Mesendoderm (in vitro differentiated cells): ENCODE measurements at regions not wholly inside any gene's neighbourhood (a gene's known extent, or its start where the extent isn't known, plus 50 kb on each side); places are given as distances from the start of the nearest gene placed in this dataset.
"Not testable (repeated sequence)": the region's sequence is repeated elsewhere in the genome, so short reads cannot be mapped to it uniquely, and the experiment has no call there.

ENCODE experiments used
- DNase-seq: peaks from one replicate; pipeline ENCODE4 v3.0.0; 2013
- H2AK5ac ChIP-seq: 2 replicates; pipeline ENCODE4 v1.6.1; 2013; ENCODE audit warnings: low read length, inconsistent platforms
- H2BK120ac ChIP-seq: 2 replicates; pipeline ENCODE4 v1.6.1; 2013; ENCODE audit warnings: low read depth, mild to moderate bottlenecking, low read length, moderate library complexity, mixed read lengths
- H2BK15ac ChIP-seq: replicated peaks from 2 replicates; pipeline ENCODE4 v1.6.1; 2013; ENCODE audit warnings: low read depth, mild to moderate bottlenecking, moderate library complexity
- H2BK5ac ChIP-seq: 2 replicates; pipeline ENCODE4 v1.6.1; 2013; ENCODE audit warnings: low read length, inconsistent platforms
- H3K18ac ChIP-seq: 2 replicates; pipeline ENCODE4 v1.6.1; 2013; ENCODE audit warnings: mild to moderate bottlenecking, low read length, mixed read lengths
- H3K23ac ChIP-seq: one replicate; pipeline ENCODE4 v1.6.1; 2013; ENCODE audit warnings: low read length
- H3K27ac ChIP-seq: 2 replicates; pipeline ENCODE4 v1.5.1; 2013; ENCODE audit warnings: low read depth, mild to moderate bottlenecking, inconsistent platforms, low read length, moderate library complexity
- H3K27me3 ChIP-seq: 2 replicates; pipeline ENCODE4 v1.6.1; 2013; ENCODE audit warnings: low read length, control low read depth, mild to moderate bottlenecking, inconsistent platforms; ENCODE audit not compliant: insufficient read depth, poor library complexity
- H3K36me3 ChIP-seq: 2 replicates; pipeline ENCODE4 v1.6.1; 2013; ENCODE audit warnings: low read length, inconsistent platforms; ENCODE audit not compliant: control insufficient read depth, insufficient read depth
- H3K4ac ChIP-seq: one replicate; pipeline ENCODE4 v1.6.1; 2013; ENCODE audit warnings: low read depth, mild to moderate bottlenecking, low read length, moderate library complexity
- H3K4me1 ChIP-seq: 2 replicates; pipeline ENCODE4 v1.6.1; 2013; ENCODE audit warnings: low read depth, low read length, inconsistent platforms; ENCODE audit not compliant: control insufficient read depth
- H3K4me2 ChIP-seq: 2 replicates; pipeline ENCODE4 v1.6.1; 2013; ENCODE audit warnings: low read length
- H3K4me3 ChIP-seq: 2 replicates; pipeline ENCODE4 v1.5.1; 2013; ENCODE audit warnings: mild to moderate bottlenecking, low read length
- H3K56ac ChIP-seq: one replicate; pipeline ENCODE4 v1.6.1; 2013; ENCODE audit warnings: low read length
- H3K79me1 ChIP-seq: 2 replicates; pipeline ENCODE4 v1.6.1; 2013; ENCODE audit warnings: low read length, inconsistent platforms
- H3K79me2 ChIP-seq: 2 replicates; pipeline ENCODE4 v1.6.1; 2013; ENCODE audit warnings: mild to moderate bottlenecking, low read length; ENCODE audit not compliant: control insufficient read depth, insufficient read depth
- H3K9ac ChIP-seq: 2 replicates; pipeline ENCODE4 v1.6.1; 2013; ENCODE audit warnings: low read length, inconsistent platforms
- H4K5ac ChIP-seq: one replicate; pipeline ENCODE4 v1.6.1; 2013; ENCODE audit warnings: low read length
- H4K8ac ChIP-seq: one replicate; pipeline ENCODE4 v1.6.1; 2013; ENCODE audit warnings: low read depth, mild to moderate bottlenecking, control low read depth, low read length, moderate library complexity
- WGBS: extraction: QIAGEN DNeasy Blood & Tissue Kit; methylation state at CpG from one replicate; pipeline ENCODE4 v1.1.7; 2013; ENCODE audit warnings: low lambda C conversion rate, missing lambda C conversion rate; ENCODE audit not compliant: insufficient coverage; ENCODE audit errors: extremely low coverage; 5-methylcytosine and 5-hydroxymethylcytosine counted together

DNA sequence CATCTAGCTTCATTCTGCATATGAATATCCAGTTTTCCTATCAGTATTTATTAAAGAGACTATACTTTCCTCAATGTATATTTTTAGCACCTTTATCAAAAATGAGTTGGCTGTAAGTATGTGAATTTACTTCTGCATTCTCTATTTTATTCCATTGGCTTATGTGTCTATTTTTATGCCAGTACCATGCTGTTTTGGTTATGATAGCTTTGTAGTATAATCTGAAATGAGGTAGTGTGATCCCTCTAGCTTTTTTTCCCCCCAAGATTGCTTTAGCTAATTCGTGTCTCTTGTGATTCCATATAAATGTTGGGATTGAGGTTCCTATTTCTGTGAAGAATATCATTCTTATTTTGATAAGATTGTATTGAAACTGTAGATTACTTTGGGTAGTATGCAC, 469.1 kb upstream of the MAP3K7 start:
- no peaks in the 10 kb centered on the region for H3K27me3 ChIP-seq
- no peak overlapping the region for H3K23ac ChIP-seq
- H3K4me2 ChIP-seq = no peak overlapping the region
- H4K8ac ChIP-seq = no peak overlapping the region
- no peak overlapping the region for H3K56ac ChIP-seq
- no peak overlapping the region for H3K18ac ChIP-seq
- no peak overlapping the region for H3K4me3 ChIP-seq
- H2BK15ac ChIP-seq = no peak overlapping the region
- H3K27ac ChIP-seq = no peak overlapping the region
- no peaks in the 10 kb centered on the region for H3K4me1 ChIP-seq
- no peaks in the 10 kb centered on the region for H3K79me1 ChIP-seq
- WGBS = no CpG with 5 or more reads among the region's 1 CpG
- DNase-seq = no peak
- no peak overlapping the region for H2BK120ac ChIP-seq
- no peak overlapping the region for H2AK5ac ChIP-seq
- no peak overlapping the region for H3K4ac ChIP-seq
- no peaks in the 10 kb centered on the region for H3K79me2 ChIP-seq
- no peaks in the 10 kb centered on the region for H3K36me3 ChIP-seq
- H2BK5ac ChIP-seq = no peak overlapping the region
- no peak overlapping the region for H3K9ac ChIP-seq
- H4K5ac ChIP-seq = no peak overlapping the region

DNA sequence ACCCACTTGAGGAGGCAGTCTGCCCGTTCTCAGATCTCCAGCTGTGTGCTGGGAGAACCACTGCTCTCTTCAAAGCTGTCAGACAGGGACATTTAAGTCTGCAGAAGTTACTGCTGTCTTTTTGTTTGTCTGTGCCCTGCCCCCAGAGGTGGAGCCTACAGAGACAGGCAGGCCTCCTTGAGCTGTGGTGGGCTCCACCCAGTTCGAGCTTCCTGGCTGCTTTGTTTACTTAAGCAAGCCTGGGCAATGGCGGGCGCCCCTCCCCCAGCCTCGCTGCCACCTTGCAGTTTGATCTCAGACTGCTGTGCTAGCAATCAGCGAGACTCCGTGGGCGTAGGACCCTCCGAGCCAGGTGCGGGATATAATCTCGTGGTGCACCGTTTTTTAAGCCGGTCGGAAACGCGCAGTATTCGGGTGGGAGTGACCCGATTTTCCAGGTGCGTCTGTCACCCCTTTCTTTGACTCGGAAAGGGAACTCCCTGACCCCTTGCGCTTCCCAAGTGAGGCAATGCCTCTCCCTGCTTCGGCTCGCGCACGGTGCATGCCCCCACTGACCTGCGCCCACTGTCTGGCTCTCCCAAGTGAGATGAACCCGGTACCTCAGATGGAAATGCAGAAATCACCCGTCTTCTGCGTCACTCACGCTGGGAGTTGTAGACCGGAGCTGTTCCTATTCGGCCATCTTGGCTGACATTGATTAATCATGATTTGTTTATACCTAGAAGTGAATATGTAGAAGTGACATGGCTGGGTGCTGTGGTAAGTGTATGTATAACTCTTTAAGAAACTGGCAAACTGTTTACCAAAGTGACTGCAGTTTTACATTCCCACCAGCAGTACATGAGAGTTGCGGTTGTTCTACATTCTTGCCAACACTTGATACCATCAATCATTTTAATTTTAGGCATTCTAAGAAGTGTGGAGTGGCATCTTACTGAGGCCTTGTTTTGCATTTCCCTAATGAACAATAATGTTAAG, 465.9 kb upstream of the MAP3K7 start:
- H2BK15ac ChIP-seq, H3K56ac ChIP-seq, H2AK5ac ChIP-seq, H4K8ac ChIP-seq, H2BK120ac ChIP-seq, H3K4me2 ChIP-seq, H3K4me1 ChIP-seq, H3K36me3 ChIP-seq, H3K4me3 ChIP-seq, H3K79me2 ChIP-seq, H3K27ac ChIP-seq, H2BK5ac ChIP-seq, H3K18ac ChIP-seq, H3K79me1 ChIP-seq, H3K9ac ChIP-seq, H4K5ac ChIP-seq, H3K4ac ChIP-seq, H3K23ac ChIP-seq, DNase-seq, H3K27me3 ChIP-seq: not testable (repeated sequence)
- no CpG with 5 or more reads among the region's 33 CpGs for WGBS

DNA sequence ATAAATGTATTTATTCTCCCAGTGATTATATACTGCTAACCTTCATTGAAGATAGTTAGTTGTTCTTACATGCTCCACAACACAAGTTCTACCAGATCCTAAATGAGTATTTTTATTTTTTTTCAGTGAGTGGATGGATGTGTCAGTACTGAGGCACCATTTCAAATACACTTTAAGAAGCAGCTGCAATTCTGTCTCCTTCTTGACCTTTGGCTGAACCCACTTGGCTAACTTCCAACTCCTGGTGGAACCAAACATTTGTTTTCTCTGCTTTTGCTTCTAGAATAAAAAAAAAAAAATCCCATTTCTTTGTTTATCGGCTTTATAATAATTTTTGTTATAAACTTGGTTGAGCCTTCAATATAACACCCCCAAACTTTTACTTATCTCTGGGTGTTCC, 458.3 kb upstream of the MAP3K7 start:
- Histone ChIP-seq H3K27ac (no peak overlapping the region), H2BK5ac (no peak overlapping the region), H3K56ac (no peak overlapping the region), H3K79me2 (no peaks in the 10 kb centered on the region), H2BK120ac (no peak overlapping the region), H3K9ac (no peak overlapping the region), H4K5ac (no peak overlapping the region), H3K4me3 (no peak overlapping the region), H3K4me2 (no peak overlapping the region), H3K27me3 (no peaks in the 10 kb centered on the region), H3K36me3 (no peaks in the 10 kb centered on the region), H3K23ac (no peak overlapping the region), H4K8ac (no peak overlapping the region), H2BK15ac (no peak overlapping the region), H3K4me1 (no peaks in the 10 kb centered on the region), H2AK5ac (no peak overlapping the region), H3K79me1 (no peaks in the 10 kb centered on the region), H3K18ac (no peak overlapping the region), H3K4ac (no peak overlapping the region)
- no CpG with 5 or more reads among the region's 1 CpG for WGBS
- DNase-seq = no peak

DNA sequence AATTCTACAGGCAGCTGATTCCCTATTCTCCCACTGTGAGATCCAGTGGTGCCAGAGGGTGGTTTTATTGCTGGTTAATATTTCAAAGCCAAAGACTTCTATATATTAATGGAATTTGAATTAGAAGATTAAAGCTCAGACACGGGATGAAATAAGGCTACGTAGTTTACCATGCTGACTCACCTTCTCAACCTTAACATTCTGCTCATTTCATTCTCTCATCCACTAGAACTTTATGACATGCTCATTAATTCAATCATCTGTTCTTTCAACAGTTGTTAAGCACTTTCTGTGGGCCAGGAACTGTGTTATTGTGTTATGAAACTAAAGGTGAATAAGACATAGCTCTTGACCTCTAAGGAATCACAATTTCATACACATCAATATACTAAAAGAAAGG, 456.9 kb upstream of the MAP3K7 start:
- H3K9ac ChIP-seq = no peak overlapping the region
- no peak for DNase-seq
- H3K36me3 ChIP-seq = no peaks in the 10 kb centered on the region
- H3K79me1 ChIP-seq = no peaks in the 10 kb centered on the region
- H3K23ac ChIP-seq = no peak overlapping the region
- H3K4me1 ChIP-seq = no peaks in the 10 kb centered on the region
- H3K56ac ChIP-seq = no peak overlapping the region
- no peaks in the 10 kb centered on the region for H3K27me3 ChIP-seq
- no peak overlapping the region for H2BK15ac ChIP-seq
- no peak overlapping the region for H3K4me3 ChIP-seq
- no peaks in the 10 kb centered on the region for H3K79me2 ChIP-seq
- no peak overlapping the region for H2BK120ac ChIP-seq
- H4K8ac ChIP-seq = no peak overlapping the region
- H2BK5ac ChIP-seq = no peak overlapping the region
- no peak overlapping the region for H3K4ac ChIP-seq
- no peak overlapping the region for H3K4me2 ChIP-seq
- H3K18ac ChIP-seq = no peak overlapping the region
- H3K27ac ChIP-seq = no peak overlapping the region
- H4K5ac ChIP-seq = no peak overlapping the region
- H2AK5ac ChIP-seq = no peak overlapping the region
- no CpG with 5 or more reads among the region's 2 CpGs for WGBS

DNA sequence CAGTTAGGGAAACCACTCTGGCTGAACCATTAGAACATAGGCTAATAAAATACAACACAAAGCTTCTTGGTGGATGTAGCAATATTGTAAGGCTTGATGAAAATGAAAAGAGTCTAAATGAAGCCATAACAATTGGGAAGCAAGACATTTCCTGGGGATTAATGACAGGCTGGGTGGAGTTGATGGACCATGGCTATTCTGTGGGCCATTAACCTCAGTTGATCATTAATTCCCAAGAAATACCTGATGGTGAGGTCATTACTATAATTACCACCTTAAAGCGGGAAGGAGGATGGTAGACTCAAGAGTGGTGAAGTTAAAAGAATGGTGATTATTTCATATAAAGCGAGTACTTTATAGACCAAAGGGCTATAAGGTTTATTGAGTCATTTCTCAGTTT, 455.8 kb upstream of the MAP3K7 start:
- no peak overlapping the region for H4K5ac ChIP-seq
- no peak overlapping the region for H3K9ac ChIP-seq
- no peak overlapping the region for H3K4me3 ChIP-seq
- no peak overlapping the region for H3K4me2 ChIP-seq
- no peak overlapping the region for H2BK120ac ChIP-seq
- no peak overlapping the region for H3K4ac ChIP-seq
- no peaks in the 10 kb centered on the region for H3K79me1 ChIP-seq
- no peaks in the 10 kb centered on the region for H3K79me2 ChIP-seq
- no CpG with 5 or more reads among the region's 2 CpGs for WGBS
- no peak overlapping the region for H3K27ac ChIP-seq
- no peaks in the 10 kb centered on the region for H3K4me1 ChIP-seq
- H3K18ac ChIP-seq = no peak overlapping the region
- H2BK15ac ChIP-seq = no peak overlapping the region
- no peaks in the 10 kb centered on the region for H3K36me3 ChIP-seq
- H2AK5ac ChIP-seq = no peak overlapping the region
- DNase-seq = no peak
- no peak overlapping the region for H2BK5ac ChIP-seq
- no peak overlapping the region for H3K56ac ChIP-seq
- H4K8ac ChIP-seq = no peak overlapping the region
- H3K27me3 ChIP-seq = no peaks in the 10 kb centered on the region
- H3K23ac ChIP-seq = no peak overlapping the region

DNA sequence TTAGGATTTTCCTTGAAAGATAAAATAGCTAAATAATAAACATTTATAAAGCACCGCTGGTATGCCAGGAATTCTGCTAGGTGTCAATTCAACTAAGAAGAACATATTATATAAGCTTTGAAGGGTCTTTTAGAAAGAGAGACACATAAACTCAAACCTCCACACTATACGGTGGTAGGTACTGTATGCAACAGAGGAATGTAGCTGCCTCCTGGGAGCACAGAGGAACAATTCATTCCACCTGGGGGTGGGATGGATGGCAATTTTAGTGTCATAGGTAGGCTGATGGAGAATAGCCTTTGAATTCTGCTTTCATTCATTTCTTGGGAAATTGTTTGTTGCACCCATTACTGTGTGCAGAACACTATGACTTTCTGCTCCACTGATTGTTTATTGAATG, 447.1 kb upstream of the MAP3K7 start:
- H3K79me2 ChIP-seq = no peaks in the 10 kb centered on the region
- H3K36me3 ChIP-seq = no peaks in the 10 kb centered on the region
- H3K18ac ChIP-seq = no peak overlapping the region
- H3K27me3 ChIP-seq = no peaks in the 10 kb centered on the region
- no peak overlapping the region for H3K56ac ChIP-seq
- no peak overlapping the region for H4K8ac ChIP-seq
- DNase-seq = peak; percentile 31
- no peak overlapping the region for H3K4me2 ChIP-seq
- H2BK5ac ChIP-seq = no peak overlapping the region
- H3K27ac ChIP-seq = no peak overlapping the region
- H2AK5ac ChIP-seq = no peak overlapping the region
- no CpG with 5 or more reads among the region's 2 CpGs for WGBS
- H3K23ac ChIP-seq = no peak overlapping the region
- no peak overlapping the region for H3K4me3 ChIP-seq
- peaks cover 11% of the 10 kb centered on the region for H3K4me1 ChIP-seq
- H3K4ac ChIP-seq = no peak overlapping the region
- H4K5ac ChIP-seq = no peak overlapping the region
- H3K79me1 ChIP-seq = no peaks in the 10 kb centered on the region
- H3K9ac ChIP-seq = no peak overlapping the region
- no peak overlapping the region for H2BK120ac ChIP-seq
- no peak overlapping the region for H2BK15ac ChIP-seq
